NCI-H524 (cell line): ENCODE measurements at regions not wholly inside any gene's neighbourhood (a gene's known extent, or its start where the extent isn't known, plus 50 kb on each side); places are given as distances from the start of the nearest gene placed in this dataset.
"Not testable (repeated sequence)": the region's sequence is repeated elsewhere in the genome, so short reads cannot be mapped to it uniquely, and the experiment has no call there.

Experiments used
- DNase-seq, 2 experiments: peaks; one replicate each; lab custom pipeline; 2025; lab: John Stamatoyannopoulos, UW

DNA sequence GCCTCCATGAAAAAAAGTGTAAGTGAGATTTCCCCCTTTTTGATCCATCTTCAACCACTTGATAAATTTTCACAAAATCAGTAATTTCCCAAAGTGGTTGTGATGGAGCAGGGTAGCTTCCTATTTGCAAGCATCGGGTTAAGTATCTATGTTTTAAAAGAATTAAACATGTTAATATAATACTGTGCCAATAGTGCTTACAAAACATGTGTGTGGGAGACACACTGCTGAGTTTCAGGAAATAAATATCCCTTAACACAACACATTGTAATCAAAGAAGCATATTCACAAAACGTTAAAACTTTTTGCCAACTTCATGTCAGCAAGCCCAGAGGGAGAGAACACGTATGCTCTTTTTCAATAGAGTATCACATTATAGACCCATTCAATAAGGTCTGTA lies 526.9 kb downstream of the TTLL7 start:
- DNase-seq, result not testable (repeated sequence)

DNA sequence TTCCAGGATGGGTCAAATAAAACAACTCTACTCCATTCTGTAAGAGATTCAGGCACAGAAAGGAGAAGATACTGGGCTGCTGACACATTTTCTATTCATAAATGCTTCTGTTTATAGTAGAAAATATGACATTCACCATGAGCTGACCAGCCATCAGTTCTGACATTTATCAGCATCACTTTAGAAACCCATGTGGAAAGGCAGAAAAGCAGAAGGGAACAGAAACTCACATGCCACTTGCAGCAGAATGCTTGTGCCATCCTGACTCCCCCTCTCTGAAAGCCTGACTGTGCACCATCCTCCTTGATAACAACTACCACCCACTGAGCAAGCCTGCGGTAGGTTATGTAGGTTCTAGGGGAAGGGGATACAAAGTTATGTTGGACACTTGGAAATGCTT lies 527.7 kb downstream of the TTLL7 start:
- DNase-seq, result not testable (repeated sequence)

DNA sequence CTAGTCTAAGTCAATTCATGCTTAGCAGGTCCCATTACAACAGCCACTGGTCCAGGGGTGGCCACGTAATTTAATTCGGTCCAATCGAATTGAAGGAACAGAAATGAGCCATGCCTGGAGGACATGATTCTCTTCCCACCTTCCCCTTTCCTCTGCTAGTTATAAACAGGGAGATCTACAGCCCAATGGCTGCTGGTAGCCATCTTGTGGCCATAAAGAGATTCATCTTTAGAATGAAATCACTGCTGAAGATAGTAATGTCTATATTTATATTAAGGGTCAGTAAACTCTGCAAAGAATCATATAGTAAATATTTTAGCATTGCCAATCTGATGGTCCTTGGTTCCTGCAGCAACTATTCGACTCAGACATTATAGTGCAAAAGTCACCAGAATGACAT lies 530.6 kb downstream of the TTLL7 start:
- not testable (repeated sequence) for DNase-seq

DNA sequence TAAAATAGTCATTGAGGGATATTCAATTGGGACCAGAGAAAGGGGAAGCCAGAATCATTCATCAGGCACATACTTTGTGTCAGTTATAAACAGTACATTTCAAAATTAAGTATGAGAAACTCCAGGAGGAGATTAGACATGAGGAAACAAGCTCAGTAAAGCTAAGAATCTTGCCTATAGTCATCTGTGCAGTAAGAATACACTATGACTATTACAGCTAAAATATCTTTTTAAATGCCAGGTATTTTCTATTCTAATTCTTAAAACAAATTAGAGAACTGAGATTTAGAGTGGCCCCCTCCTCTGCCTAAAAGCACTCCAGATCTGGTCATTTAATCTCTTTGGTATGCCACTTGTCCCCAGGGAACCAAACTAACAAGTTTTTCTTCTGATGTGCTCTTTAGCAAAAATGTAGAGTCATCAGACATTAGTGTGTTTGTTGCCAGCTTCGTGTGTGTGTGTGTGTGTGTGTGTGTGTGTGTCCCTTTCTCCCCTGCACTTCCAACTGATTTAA lies 541.1 kb downstream of the TTLL7 start:
- peak in 1 of 2 experiments; percentile 18 for DNase-seq

DNA sequence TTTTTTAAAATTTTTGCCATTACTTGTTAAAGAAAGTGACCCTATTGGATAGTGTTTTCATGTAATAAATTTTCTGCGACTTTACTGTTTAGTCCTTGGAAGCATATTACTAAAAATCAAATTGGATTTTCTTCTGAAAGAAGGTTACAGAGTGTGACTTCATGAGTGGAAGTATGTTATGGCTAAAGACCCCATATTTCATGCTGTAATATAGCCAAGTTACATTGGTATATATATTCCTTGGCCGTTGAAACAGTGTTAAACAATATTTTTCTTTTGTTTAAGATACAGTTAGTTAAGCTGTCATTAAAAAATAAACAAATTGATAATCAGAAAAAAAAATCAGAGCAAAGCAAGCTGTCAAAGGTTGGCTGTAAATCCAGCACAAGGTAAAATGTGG lies 541.7 kb downstream of the TTLL7 start:
- not testable (repeated sequence) for DNase-seq

DNA sequence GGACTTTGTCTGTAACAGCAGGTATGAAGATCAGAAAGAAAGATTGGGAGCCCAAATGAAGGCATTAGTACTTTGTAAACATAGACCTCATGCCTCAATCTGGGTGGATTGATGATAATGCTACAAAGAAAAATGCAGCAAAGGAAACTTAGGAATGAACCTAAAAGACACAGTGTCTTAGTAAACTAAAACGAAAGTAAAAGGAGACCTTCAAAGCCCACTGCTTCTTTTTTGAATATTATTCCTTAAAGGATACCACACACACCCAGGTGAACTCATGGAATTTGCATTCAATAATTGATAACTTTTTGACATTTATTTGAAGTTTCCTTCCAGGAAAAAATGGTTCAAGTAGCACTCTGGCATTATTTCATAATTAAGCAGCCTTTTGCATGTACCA lies 543.2 kb downstream of the TTLL7 start:
- not testable (repeated sequence) for DNase-seq

DNA sequence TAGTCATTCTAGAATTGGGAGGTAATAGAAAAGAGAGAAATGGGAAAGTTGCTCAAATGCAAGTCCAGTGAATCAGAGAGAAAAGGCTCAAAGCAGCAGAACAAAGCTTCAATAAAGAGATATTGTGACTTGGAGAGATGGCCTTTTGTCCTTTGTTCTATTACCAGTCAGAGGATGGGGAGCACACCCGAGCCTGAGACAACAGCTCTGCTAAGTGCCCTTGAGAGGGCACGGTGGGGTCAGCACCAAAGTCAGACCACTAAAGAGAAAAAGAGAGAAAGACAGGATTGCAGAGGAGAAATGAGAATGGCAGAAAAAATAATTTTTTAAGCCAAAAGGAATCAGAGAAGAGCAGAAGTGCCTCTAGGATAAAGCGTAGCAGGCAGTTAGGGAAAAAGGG lies 553.1 kb downstream of the TTLL7 start:
- DNase-seq, result not testable (repeated sequence)

DNA sequence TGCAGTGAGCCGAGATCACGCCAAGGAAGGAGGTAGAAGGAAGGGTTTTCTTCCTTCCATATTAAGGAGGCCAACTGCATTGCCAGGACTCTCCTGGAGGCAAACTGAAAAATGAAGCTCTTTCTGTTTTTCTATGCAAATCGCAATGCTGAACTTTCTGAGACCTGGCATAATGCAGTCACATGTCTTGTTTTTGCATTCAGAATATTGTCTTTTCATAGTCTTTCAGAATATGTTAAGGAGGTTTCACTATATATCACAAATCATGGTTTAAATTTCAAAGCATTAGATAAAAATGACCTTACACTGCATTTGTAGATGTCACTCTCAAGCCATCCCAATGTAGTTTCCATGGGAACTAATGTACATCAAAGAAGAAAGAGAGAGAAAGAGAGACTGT lies 556.5 kb downstream of the TTLL7 start:
- not testable (repeated sequence) for DNase-seq

DNA sequence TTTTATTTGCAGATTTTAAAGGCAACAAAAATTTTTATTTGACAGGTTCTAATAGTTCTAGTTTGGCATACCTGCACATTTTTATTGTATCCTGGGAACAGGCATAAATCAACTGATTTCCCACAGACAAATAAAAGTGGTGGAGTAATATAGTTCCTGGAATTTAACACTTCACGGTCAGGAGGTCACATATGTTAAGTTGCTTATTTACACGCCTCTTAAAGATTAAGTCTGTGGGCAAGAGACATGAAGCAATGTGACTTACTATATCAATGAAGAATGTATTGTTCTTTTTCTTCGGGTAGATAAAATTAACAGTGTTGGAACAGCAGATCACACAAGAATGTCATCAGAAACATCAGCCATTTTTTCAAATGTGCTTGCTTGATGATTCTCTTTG lies 558.3 kb downstream of the TTLL7 start:
- not testable (repeated sequence) for DNase-seq

DNA sequence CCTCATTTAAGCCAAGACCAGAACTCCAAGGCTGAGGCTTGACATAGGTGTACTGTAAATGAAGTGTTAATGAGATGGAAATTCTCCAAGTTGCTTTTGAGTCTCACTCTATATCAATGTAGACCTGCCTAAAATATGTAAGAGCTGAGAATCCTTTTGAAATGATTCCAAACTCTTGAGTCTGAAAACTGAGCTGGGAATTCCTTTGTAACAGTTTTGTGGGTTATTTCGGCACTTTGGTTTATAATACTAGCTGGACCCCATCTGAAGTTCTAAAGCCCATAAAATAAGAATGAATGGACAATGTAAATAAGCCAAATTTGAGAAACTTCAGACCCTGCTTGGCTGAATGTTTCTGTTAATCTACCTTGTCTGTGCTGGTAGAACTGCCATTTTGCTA lies 558.9 kb downstream of the TTLL7 start:
- DNase-seq, result not testable (repeated sequence)

DNA sequence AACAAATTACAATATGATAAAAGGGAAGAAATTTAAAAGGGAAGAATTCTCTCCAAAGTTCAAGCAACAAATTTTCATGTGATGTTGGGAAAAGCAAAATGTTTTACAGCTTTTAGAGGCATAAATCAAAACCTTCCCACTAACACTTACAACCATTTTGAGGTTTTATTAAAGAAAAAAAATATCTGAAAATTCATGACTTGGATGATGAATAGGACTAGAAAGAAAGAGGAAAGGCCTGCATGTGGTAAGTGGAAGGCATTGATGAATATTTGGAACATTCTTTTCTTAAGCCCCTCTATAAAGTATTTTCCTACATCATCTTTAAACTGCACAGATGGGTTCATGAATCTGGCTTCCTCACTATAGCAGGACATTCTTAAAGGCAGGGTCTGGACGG lies 560.6 kb downstream of the TTLL7 start:
- DNase-seq, result not testable (repeated sequence)

DNA sequence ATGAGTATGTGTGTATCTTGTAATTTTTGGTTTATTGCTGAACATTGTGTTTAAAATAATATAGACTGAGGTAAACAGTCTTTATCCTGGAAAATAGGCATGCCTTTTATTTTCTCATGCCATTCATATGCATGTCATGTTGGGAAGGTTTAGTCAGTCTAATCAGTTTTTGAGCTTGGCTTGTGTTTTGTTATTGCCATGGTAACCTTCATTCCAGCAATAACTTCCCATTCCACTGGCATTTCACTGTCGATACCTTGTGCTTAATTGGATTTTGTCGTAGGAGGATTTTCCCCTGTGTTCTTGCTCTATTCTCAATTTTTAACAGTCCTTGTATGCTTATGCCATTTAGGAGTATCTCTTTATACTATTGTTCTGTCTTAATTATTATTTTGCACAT lies 563.6 kb downstream of the TTLL7 start:
- not testable (repeated sequence) for DNase-seq

DNA sequence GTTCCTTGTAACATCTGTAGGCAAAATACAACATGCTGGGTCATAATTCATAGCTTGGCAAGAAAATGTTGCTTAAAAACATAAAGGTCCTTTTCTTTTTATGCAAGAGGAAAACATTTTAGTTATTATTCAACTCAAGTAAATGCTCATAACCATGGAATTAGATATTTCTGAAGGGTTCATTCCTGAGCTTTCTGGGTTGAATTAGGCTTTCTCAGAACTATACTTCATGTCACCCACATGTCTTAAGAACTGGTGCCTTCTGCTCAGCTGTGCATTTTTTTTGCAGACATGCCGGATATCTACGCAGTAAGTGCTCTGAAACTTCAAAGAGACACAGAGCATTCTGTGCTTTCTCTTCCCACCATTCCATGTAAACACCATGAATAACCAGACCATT lies 571.4 kb downstream of the TTLL7 start:
- not testable (repeated sequence) for DNase-seq

DNA sequence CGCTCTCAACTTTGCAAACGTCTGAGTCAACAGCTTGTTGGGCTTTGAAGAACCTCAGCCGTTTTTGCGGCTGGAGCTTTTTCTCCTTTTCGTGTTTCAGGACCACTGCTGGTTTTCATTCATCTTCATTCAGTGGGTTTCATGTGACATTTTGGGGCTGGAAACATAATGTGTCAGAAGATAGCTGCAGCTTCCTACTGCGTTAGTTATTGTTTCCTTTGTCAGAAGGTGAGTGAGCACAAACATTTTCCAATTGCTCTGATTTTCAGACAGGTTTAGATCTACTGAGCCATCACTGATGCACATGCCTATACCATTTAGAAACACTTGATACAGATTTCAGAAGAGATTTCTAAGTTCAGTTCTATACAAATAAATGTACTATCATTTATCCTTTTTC lies 575.5 kb downstream of the TTLL7 start:
- not testable (repeated sequence) for DNase-seq

DNA sequence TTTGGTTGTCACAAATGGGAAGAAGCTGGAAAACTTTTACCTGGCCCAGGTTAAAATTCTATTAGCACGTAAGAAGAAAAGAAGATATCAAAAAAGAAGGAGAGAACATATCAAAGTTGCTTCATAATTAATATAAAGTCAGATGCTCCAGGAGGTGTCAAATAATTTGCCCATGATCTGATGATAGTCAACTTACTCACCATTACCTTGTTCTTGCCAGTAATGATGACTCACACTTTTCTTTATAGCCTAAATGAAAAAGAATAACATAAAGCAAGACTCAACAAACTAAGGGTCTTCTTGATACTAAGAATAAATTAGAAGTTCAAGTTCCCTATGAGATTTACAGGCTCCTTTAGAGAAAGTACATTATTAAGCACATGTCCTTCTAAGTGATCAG lies 580.4 kb downstream of the TTLL7 start:
- no peak for DNase-seq

DNA sequence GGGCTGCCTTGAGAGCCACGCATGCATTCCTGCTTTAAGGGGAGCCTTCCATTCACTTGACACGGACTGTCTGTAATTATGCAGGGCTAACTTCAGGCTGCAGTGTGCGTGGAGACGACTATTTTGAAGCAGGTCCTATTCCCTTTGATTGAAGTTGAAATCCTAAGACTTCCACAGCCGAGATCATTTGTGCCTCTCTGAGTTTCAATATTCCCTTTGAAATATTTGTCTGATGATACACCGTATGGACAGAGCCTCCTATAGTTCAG lies 585.2 kb downstream of the TTLL7 start:
- not testable (repeated sequence) for DNase-seq

DNA sequence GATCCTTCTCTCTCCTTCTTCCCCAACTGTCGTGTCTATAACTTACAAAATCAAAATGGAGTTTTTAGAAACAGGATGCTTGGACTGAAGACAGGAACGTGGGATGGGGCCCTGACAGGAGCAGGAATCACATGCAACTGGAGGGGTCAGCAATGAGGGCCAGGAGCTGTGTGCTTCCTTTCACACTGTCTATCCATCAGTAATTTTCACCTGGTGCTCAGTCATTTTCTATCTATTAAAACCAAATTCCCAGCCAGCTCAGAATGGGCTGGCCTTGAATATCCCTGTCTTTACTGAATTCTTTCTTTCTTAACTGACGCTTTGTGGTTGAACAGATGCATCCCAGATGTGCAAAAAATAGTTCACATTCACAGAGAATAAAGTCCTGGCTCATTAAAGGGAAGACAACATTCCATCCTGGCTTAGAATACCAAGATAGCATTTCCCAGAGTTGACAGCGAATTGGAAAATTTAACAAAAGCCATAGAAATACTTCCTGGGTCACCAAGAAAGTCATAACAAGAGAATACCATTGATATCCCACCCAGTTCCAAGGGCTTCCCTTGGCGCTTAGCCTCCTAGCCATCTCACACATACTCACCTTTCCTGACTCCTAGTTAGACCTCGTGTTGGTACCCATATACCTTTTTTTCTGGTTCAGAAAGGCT lies 588.1 kb downstream of the TTLL7 start:
- not testable (repeated sequence) for DNase-seq

DNA sequence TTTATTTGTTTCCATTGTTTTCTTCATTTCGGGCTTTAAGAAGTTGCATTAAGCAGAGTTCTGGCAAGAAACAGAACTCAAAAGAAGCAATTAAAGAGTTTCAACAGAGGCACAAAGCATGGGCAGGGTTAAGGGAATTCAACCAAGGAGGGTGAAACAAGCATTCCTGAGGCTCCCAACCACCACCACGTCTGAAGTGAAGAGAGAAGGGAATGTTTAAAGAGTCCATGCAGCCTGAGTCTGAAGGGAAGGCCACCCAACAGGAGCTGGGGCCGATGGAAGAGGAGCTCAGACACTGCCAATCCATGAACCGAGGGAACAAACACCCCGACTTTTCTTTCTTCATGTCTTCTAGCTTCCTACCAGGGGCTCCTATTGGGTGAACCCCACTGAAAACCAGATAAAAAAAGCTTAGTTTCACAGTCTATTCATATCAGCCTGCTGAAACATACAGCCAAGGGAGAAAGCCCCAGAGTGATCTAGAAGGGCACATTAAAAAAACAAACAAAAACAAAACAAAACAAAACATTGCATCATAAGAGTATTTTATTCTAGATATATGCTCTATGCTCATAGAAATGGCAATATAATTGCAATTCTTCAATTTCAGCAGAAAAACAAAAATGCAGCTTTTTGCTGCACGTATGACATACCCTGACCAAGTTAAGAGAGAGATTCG lies 592.1 kb downstream of the TTLL7 start:
- DNase-seq, result not testable (repeated sequence)

DNA sequence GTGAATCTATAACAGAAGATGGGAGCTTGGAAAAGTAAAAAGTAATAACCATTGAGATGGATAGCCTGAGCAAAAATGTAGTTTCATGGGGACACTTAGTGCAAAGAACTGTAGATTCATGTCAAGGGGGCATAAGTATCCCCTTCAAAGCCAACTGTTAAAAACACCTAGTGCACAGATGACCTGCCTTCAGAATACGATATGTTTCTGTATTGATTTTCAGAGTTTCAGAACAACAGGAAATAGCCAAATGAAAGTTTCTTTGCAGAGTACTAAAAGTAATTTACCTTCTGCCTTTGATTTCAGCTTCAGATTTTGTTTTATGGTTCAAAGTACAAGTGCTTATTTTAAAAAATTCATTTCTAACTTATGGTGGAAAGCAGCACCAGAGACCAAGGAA lies 593.1 kb downstream of the TTLL7 start:
- DNase-seq, result not testable (repeated sequence)

DNA sequence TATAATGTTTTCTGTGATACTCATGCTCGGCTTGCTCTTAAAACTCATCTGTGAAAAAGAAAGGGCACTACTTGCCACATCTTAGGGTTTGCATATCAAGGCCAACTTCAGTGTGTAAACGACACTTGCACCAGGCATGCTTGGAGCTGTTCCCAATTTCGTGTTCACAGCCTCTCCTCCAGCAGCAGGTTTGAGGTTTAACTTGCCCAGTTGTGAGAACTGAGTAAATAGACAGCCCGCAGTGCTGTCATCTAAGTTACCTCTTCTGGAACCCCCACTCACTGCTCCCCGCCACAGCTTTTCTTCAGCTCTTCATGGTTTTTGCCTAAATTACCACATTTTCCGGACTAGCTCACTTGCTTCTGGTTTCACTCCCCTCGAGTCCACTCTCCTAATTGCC lies 595.4 kb downstream of the TTLL7 start:
- DNase-seq, result not testable (repeated sequence)

DNA sequence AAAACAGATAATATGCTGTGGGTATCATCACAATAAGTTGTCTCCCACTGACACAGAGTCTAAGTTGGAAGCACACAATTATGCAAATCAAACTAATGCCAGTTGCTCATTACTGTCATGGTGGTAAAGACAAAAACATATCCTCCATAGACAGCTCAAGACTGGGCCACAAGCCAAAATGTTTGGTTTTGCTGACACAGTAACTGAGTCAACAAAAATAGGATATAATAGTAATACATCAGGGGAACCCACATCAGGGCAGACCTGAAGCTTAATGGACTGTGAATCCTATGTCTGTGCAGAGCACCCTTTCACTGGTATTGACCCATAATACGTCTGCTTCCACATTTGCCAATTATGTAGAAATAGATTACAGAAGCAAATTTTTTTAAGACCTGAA lies 597.8 kb downstream of the TTLL7 start:
- DNase-seq, result not testable (repeated sequence)

DNA sequence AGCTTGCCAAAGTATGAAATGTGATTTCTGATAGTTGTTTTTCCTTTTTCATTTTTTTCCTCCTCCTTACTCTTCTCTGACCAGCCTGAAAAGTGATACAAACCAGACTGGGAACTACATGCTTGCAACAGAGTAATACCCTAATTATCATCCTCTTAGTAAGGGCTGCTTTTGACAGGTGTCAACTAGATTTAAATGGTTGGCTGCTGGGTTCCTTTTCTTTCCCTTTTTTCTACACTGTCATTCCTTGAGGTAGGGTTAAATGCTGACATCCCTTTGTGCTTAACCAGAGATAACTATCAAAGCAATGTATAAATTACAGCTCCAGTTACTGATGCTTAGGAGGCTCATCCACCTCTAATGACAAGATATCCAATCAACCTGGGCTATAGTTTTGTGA lies 598.8 kb downstream of the TTLL7 start:
- DNase-seq, result not testable (repeated sequence)

DNA sequence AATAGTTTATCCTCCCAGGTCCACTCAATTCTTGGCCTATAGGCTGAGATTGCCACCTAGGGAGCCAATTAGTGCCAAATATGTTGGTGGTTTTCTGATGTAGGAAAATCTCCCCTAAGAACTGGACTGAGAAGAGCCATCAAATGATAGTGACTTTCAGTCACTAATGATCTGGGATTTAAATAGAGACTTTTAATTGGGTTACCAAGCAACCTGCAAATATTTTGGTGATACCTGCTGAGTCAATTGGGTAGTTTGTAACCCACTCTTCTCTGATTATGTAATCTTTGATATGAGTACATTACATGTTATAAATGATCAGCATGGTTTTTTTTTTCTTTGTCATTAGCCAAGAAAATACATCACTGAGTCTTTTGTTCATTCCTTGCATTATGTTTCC lies 600.8 kb downstream of the TTLL7 start:
- not testable (repeated sequence) for DNase-seq

DNA sequence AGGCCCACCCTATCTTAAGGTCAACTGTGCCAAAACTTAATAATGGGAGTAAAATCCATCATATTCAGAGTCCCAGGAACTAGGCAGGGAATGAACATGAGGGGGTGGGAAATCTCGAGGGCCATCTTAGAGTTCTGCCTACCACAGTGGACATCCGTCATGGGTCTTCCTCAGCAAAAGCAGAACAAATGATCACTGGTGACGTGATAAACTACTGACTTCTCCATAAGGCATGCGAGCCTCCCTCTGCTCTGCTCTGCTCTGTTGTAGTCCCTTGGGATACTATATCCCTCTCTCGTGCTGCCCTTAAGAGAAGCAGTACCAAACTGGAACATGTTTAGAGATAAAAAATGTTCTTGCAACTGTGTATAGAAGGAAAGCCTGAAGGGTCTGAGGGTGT lies 603.8 kb downstream of the TTLL7 start:
- DNase-seq, result not testable (repeated sequence)
